ENCODE measurements at regions not wholly inside any gene's neighbourhood (a gene's known extent, or its start where the extent isn't known, plus 50 kb on each side); places are given as distances from the start of the nearest gene placed in this dataset.

- no peak for TF ChIP-seq CTCF (conservative IDR thresholded peaks at IDR 0.05)
- no peak overlapping the region for H3K27ac ChIP-seq
Measured at GRCh38 chr18:37902344-37902743, 336.7 kb upstream of the CELF4 start.

- TF ChIP-seq CTCF (conservative IDR thresholded peaks at IDR 0.05): no peak
- no peak overlapping the region for H3K27ac ChIP-seq
Measured at GRCh38 chr18:37900326-37900725, 334.7 kb upstream of the CELF4 start.

- TF ChIP-seq CTCF (conservative IDR thresholded peaks at IDR 0.05): no peak
- H3K27ac ChIP-seq: no peak overlapping the region
Measured at GRCh38 chr18:37889963-37890362, 324.4 kb upstream of the CELF4 start.

- TF ChIP-seq CTCF (conservative IDR thresholded peaks at IDR 0.05): no peak
- H3K27ac ChIP-seq: no peak overlapping the region
Measured at GRCh38 chr18:37874721-37875120, 309.1 kb upstream of the CELF4 start.

GRCh38 chr18:37873416-37873815, 307.8 kb upstream of the CELF4 start:
- no peak overlapping the region for H3K27ac ChIP-seq
- no peak for TF ChIP-seq CTCF (conservative IDR thresholded peaks at IDR 0.05)

- H3K27ac ChIP-seq: no peak overlapping the region
- TF ChIP-seq CTCF (conservative IDR thresholded peaks at IDR 0.05): no peak
Measured at GRCh38 chr18:37872562-37872961, 307.0 kb upstream of the CELF4 start.

- no peak for TF ChIP-seq CTCF (conservative IDR thresholded peaks at IDR 0.05)
- no peak overlapping the region for H3K27ac ChIP-seq
Measured at GRCh38 chr18:37871561-37871960, 306.0 kb upstream of the CELF4 start.

GRCh38 chr18:37869051-37869450, 303.5 kb upstream of the CELF4 start:
- no peak for TF ChIP-seq CTCF (conservative IDR thresholded peaks at IDR 0.05)
- no peak overlapping the region for H3K27ac ChIP-seq

Measured in VCaP (cell line).